GM23338 (cell line): ENCODE measurements at regions not wholly inside any gene's neighbourhood (a gene's known extent, or its start where the extent isn't known, plus 50 kb on each side); places are given as distances from the start of the nearest gene placed in this dataset.

Experiments
- ATAC-seq: fragments of 200-7000 bp; cut with Tn5 transposase; 3 replicates; pipeline ENCODE4 v1.9.1; 2020
- DNase-seq: peaks from one replicate; pipeline ENCODE4 v3.0.0-alpha.2; 2015; ENCODE audit warnings: low spot score
- H2AFZ ChIP-seq: fragments of 200-600 bp; sonication (generic); 2 replicates; pipeline ENCODE4 v1.8.0; 2016; ENCODE audit warnings: antibody characterized with exemption, mild to moderate bottlenecking, moderate library complexity
- H3F3A ChIP-seq: fragments of 200-600 bp; sonication (generic); replicated peaks from 2 replicates; pipeline ENCODE4 v1.8.0; 2017; ENCODE audit warnings: antibody characterized with exemption, mixed run types, low read depth
- H3K27ac ChIP-seq: fragments of 200-600 bp; sonication (generic); 2 replicates; pipeline ENCODE4 v1.6.1; 2016; ENCODE audit warnings: low read depth
- H3K27me3 ChIP-seq: fragments of 200-600 bp; sonication (generic); 2 replicates; pipeline ENCODE4 v1.8.0; 2016; ENCODE audit warnings: mild to moderate bottlenecking, mixed run types, moderate library complexity; ENCODE audit not compliant: insufficient read depth
- H3K36me3 ChIP-seq: fragments of 200-600 bp; sonication (generic); 2 replicates; pipeline ENCODE4 v1.8.0; 2016; ENCODE audit warnings: mild to moderate bottlenecking; ENCODE audit not compliant: insufficient read depth
- H3K4me1 ChIP-seq: fragments of 200-600 bp; sonication (generic); 2 replicates; pipeline ENCODE4 v1.8.0; 2016; ENCODE audit warnings: mild to moderate bottlenecking, moderate library complexity; ENCODE audit not compliant: insufficient read depth
- H3K4me2 ChIP-seq: fragments of 200-600 bp; sonication (generic); 2 replicates; pipeline ENCODE4 v1.7.1; 2017; ENCODE audit warnings: mixed run types
- H3K4me3 ChIP-seq: fragments of 200-600 bp; sonication (generic); 2 replicates; pipeline ENCODE4 v1.6.1; 2016; ENCODE audit warnings: mixed run types
- H3K79me2 ChIP-seq: fragments of 200-600 bp; sonication (generic); replicated peaks from 2 replicates; pipeline ENCODE4 v1.8.0; 2017; ENCODE audit warnings: mild to moderate bottlenecking; ENCODE audit not compliant: insufficient read depth
- H3K9me2 ChIP-seq: fragments of 200-600 bp; sonication (generic); 2 replicates; pipeline ENCODE4 v1.8.0; 2017; ENCODE audit not compliant: insufficient read depth
- H4K20me1 ChIP-seq: fragments of 200-600 bp; sonication (generic); replicated peaks from 2 replicates; pipeline ENCODE4 v1.8.0; 2017; ENCODE audit warnings: mild to moderate bottlenecking; ENCODE audit not compliant: insufficient read depth
- H3K27ac Mint-ChIP-seq: 2 replicates; pipeline ENCODE4 v1.8.0; 2020; ENCODE audit warnings: inconsistent platforms, mild to moderate bottlenecking, moderate library complexity, mixed read lengths
- H3K27me3 Mint-ChIP-seq: 3 replicates; pipeline ENCODE4 v1.8.0; 2022; ENCODE audit warnings: low read depth, mild to moderate bottlenecking, moderate library complexity, mixed read lengths, inconsistent platforms; ENCODE audit not compliant: insufficient read depth, poor library complexity
- H3K36me3 Mint-ChIP-seq: 3 replicates; pipeline ENCODE4 v1.8.0; 2021; ENCODE audit warnings: low read depth, mild to moderate bottlenecking, inconsistent platforms, moderate library complexity, mixed read lengths
- H3K4me1 Mint-ChIP-seq: 3 replicates; pipeline ENCODE4 v1.8.0; 2020; ENCODE audit warnings: mild to moderate bottlenecking, inconsistent platforms, mixed read lengths
- H3K4me3 Mint-ChIP-seq: 3 replicates; pipeline ENCODE4 v1.8.0; 2021; ENCODE audit warnings: moderate library complexity, mild to moderate bottlenecking, inconsistent platforms, mixed read lengths
- H3K9me3 Mint-ChIP-seq: 3 replicates; pipeline ENCODE4 v1.8.0; 2020; ENCODE audit warnings: moderate library complexity, mild to moderate bottlenecking, inconsistent platforms, mixed read lengths
- CREB1 ChIP-seq: fragments of 250-450 bp; sonication (Bioruptor Pico); IDR thresholded peaks from 2 replicates; pipeline ENCODE4 v1.5.0; 2020; ENCODE audit warnings: low read depth, mild to moderate bottlenecking, moderate library complexity
- EZH2 ChIP-seq: fragments of 200-600 bp; sonication (generic); IDR thresholded peaks from one replicate; pipeline ENCODE4 v1.8.0; 2017; ENCODE audit warnings: antibody characterized with exemption, mild to moderate bottlenecking, low read depth; ENCODE audit not compliant: unreplicated experiment
- EZH2phosphoT487 ChIP-seq: fragments of 200-600 bp; sonication (generic); IDR thresholded peaks from one replicate; pipeline ENCODE4 v1.8.1; 2018; ENCODE audit warnings: antibody characterized with exemption; ENCODE audit not compliant: unreplicated experiment
- NANOG ChIP-seq: IDR thresholded peaks from 2 replicates; pipeline ENCODE4 v1.6.1; 2016; ENCODE audit warnings: antibody characterized with exemption, borderline replicate concordance
- ZNF114 ChIP-seq: fragments of 250-450 bp; sonication (Bioruptor Pico); IDR thresholded peaks from 2 replicates; pipeline ENCODE4 v1.5.0; 2020; ENCODE audit warnings: mild to moderate bottlenecking, moderate library complexity
- ZNF331 ChIP-seq: fragments of 250-450 bp; sonication (Bioruptor Pico); IDR thresholded peaks from 2 replicates; pipeline ENCODE4 v1.5.0; 2020; ENCODE audit warnings: low read depth, mild to moderate bottlenecking, moderate library complexity
- TF ChIP-seq, protein P1 (sequence below): IDR thresholded peaks from one replicate; pipeline ENCODE4 v1.6.1; 2018; ENCODE audit warnings: antibody characterized with exemption; ENCODE audit not compliant: unreplicated experiment
- TF ChIP-seq, protein P2 (sequence below): IDR thresholded peaks from 2 replicates; pipeline ENCODE4 v1.6.1; 2016; ENCODE audit warnings: antibody characterized with exemption
- TF ChIP-seq, protein P3 (sequence below), 2 experiments: fragments of 200-600 bp in 1 of 2; sonication (generic) in 1 of 2; conservative IDR thresholded peaks; 2 replicates each; pipeline versions ENCODE4 v1.5.1 to v1.6.1; 2016 to 2017; ENCODE audit warnings: antibody characterized with exemption in 2 of 2, low read depth in 2 of 2, mild to moderate bottlenecking in 2 of 2, moderate library complexity in 1 of 2
- TF ChIP-seq, protein P4 (sequence below): fragments of 250-450 bp; sonication (Bioruptor Pico); IDR thresholded peaks from 2 replicates; pipeline ENCODE4 v1.5.0; 2020; ENCODE audit warnings: mild to moderate bottlenecking, moderate library complexity

DNA sequence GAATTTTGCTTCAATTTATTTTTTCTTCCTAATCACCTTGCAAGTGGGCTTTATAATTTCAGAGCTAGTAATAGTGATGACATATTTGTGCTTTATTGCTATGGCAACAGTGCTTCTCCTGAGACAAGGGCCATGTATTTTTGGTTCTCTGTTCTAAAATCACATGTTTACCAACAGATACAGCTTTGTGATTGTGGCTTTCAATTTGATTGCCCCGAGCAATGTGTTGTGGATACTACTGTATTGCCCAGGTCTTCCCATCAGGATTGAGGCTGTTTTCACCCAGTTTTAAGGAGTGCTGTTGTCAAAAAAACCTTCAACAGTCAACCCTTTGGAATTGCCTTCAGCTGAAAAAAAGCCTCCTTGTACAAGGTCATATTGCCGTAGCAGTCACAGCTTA, 841.4 kb upstream of the VRK2 start:
- H3K4me3 Mint-ChIP-seq, result no peak overlapping the region
- Histone ChIP-seq H2AFZ (no peak overlapping the region), H3K36me3 (no peaks in the 10 kb centered on the region), H3K4me3 (no peak overlapping the region), H4K20me1 (no peaks in the 10 kb centered on the region), H3K27me3 (no peaks in the 10 kb centered on the region), H3F3A (no peaks in the 10 kb centered on the region), H3K9me2 (peaks cover 13% of the 10 kb centered on the region; the same call in 1 of the 2 replicates), H3K79me2 (no peaks in the 10 kb centered on the region), H3K27ac (no peak overlapping the region), H3K4me2 (no peak overlapping the region), H3K4me1 (peaks cover 11% of the 10 kb centered on the region; the same call in 1 of the 2 replicates)
- H3K4me1 Mint-ChIP-seq, result no peaks in the 10 kb centered on the region
- ATAC-seq (no peak), DNase-seq (no peak)
- no peak overlapping the region for H3K27ac Mint-ChIP-seq
- no peaks in the 10 kb centered on the region; the same call in 2 of the 3 replicates for H3K9me3 Mint-ChIP-seq
- TF ChIP-seq EZH2phosphoT487 (no peak), ZNF331 (CRISPR knock-in tag) (no peak), NANOG (no peak), EZH2 (no peak), ZNF114 (no peak), CREB1 (CRISPR knock-in tag) (no peak)
- TF ChIP-seq, protein P1, sequence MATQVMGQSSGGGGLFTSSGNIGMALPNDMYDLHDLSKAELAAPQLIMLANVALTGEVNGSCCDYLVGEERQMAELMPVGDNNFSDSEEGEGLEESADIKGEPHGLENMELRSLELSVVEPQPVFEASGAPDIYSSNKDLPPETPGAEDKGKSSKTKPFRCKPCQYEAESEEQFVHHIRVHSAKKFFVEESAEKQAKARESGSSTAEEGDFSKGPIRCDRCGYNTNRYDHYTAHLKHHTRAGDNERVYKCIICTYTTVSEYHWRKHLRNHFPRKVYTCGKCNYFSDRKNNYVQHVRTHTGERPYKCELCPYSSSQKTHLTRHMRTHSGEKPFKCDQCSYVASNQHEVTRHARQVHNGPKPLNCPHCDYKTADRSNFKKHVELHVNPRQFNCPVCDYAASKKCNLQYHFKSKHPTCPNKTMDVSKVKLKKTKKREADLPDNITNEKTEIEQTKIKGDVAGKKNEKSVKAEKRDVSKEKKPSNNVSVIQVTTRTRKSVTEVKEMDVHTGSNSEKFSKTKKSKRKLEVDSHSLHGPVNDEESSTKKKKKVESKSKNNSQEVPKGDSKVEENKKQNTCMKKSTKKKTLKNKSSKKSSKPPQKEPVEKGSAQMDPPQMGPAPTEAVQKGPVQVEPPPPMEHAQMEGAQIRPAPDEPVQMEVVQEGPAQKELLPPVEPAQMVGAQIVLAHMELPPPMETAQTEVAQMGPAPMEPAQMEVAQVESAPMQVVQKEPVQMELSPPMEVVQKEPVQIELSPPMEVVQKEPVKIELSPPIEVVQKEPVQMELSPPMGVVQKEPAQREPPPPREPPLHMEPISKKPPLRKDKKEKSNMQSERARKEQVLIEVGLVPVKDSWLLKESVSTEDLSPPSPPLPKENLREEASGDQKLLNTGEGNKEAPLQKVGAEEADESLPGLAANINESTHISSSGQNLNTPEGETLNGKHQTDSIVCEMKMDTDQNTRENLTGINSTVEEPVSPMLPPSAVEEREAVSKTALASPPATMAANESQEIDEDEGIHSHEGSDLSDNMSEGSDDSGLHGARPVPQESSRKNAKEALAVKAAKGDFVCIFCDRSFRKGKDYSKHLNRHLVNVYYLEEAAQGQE, result no peak
- TF ChIP-seq, protein P2, sequence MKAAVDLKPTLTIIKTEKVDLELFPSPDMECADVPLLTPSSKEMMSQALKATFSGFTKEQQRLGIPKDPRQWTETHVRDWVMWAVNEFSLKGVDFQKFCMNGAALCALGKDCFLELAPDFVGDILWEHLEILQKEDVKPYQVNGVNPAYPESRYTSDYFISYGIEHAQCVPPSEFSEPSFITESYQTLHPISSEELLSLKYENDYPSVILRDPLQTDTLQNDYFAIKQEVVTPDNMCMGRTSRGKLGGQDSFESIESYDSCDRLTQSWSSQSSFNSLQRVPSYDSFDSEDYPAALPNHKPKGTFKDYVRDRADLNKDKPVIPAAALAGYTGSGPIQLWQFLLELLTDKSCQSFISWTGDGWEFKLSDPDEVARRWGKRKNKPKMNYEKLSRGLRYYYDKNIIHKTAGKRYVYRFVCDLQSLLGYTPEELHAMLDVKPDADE, result no peak
- TF ChIP-seq, protein P3, sequence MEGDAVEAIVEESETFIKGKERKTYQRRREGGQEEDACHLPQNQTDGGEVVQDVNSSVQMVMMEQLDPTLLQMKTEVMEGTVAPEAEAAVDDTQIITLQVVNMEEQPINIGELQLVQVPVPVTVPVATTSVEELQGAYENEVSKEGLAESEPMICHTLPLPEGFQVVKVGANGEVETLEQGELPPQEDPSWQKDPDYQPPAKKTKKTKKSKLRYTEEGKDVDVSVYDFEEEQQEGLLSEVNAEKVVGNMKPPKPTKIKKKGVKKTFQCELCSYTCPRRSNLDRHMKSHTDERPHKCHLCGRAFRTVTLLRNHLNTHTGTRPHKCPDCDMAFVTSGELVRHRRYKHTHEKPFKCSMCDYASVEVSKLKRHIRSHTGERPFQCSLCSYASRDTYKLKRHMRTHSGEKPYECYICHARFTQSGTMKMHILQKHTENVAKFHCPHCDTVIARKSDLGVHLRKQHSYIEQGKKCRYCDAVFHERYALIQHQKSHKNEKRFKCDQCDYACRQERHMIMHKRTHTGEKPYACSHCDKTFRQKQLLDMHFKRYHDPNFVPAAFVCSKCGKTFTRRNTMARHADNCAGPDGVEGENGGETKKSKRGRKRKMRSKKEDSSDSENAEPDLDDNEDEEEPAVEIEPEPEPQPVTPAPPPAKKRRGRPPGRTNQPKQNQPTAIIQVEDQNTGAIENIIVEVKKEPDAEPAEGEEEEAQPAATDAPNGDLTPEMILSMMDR (conservative IDR thresholded peaks at IDR 0.05; ENCODE audit: low read depth in 2 of 2), result no peak
- TF ChIP-seq, protein P4, sequence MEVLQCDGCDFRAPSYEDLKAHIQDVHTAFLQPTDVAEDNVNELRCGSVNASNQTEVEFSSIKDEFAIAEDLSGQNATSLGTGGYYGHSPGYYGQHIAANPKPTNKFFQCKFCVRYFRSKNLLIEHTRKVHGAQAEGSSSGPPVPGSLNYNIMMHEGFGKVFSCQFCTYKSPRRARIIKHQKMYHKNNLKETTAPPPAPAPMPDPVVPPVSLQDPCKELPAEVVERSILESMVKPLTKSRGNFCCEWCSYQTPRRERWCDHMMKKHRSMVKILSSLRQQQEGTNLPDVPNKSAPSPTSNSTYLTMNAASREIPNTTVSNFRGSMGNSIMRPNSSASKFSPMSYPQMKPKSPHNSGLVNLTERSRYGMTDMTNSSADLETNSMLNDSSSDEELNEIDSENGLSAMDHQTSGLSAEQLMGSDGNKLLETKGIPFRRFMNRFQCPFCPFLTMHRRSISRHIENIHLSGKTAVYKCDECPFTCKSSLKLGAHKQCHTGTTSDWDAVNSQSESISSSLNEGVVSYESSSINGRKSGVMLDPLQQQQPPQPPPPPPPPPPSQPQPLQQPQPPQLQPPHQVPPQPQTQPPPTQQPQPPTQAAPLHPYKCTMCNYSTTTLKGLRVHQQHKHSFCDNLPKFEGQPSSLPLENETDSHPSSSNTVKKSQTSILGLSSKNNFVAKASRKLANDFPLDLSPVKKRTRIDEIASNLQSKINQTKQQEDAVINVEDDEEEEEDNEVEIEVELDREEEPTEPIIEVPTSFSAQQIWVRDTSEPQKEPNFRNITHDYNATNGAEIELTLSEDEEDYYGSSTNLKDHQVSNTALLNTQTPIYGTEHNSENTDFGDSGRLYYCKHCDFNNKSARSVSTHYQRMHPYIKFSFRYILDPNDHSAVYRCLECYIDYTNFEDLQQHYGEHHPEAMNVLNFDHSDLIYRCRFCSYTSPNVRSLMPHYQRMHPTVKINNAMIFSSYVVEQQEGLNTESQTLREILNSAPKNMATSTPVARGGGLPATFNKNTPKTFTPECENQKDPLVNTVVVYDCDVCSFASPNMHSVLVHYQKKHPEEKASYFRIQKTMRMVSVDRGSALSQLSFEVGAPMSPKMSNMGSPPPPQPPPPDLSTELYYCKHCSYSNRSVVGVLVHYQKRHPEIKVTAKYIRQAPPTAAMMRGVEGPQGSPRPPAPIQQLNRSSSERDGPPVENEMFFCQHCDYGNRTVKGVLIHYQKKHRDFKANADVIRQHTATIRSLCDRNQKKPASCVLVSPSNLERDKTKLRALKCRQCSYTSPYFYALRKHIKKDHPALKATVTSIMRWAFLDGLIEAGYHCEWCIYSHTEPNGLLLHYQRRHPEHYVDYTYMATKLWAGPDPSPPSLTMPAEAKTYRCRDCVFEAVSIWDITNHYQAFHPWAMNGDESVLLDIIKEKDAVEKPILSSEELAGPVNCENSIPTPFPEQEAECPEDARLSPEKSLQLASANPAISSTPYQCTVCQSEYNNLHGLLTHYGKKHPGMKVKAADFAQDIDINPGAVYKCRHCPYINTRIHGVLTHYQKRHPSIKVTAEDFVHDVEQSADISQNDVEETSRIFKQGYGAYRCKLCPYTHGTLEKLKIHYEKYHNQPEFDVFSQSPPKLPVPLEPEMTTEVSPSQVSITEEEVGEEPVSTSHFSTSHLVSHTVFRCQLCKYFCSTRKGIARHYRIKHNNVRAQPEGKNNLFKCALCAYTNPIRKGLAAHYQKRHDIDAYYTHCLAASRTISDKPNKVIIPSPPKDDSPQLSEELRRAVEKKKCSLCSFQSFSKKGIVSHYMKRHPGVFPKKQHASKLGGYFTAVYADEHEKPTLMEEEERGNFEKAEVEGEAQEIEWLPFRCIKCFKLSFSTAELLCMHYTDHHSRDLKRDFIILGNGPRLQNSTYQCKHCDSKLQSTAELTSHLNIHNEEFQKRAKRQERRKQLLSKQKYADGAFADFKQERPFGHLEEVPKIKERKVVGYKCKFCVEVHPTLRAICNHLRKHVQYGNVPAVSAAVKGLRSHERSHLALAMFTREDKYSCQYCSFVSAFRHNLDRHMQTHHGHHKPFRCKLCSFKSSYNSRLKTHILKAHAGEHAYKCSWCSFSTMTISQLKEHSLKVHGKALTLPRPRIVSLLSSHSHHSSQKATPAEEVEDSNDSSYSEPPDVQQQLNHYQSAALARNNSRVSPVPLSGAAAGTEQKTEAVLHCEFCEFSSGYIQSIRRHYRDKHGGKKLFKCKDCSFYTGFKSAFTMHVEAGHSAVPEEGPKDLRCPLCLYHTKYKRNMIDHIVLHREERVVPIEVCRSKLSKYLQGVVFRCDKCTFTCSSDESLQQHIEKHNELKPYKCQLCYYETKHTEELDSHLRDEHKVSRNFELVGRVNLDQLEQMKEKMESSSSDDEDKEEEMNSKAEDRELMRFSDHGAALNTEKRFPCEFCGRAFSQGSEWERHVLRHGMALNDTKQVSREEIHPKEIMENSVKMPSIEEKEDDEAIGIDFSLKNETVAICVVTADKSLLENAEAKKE, result no peak
- peaks cover 2% of the 10 kb centered on the region for H3K27me3 Mint-ChIP-seq
- H3K36me3 Mint-ChIP-seq, result no peaks in the 10 kb centered on the region
